Body of pancreas (tissue), 4 donors: ENCODE measurements at regions not wholly inside any gene's neighbourhood (a gene's known extent, or its start where the extent isn't known, plus 50 kb on each side); places are given as distances from the start of the nearest gene placed in this dataset.

Source experiments
- ATAC-seq: fragments of 150-250 bp; one replicate; pipeline ENCODE4 v1.9.1; 2016
- DNase-seq, 4 donors: peaks; one replicate each; pipeline ENCODE4 v3.0.0-alpha.2; 2019
- H3K27ac ChIP-seq, 4 donors: fragments of 200-600 bp; sonication (generic); 1 replicate in 3 of 4; 2 replicates in 1 of 4; pipeline versions ENCODE4 v1.5.1 to v1.6.1; 2016 to 2019; ENCODE audit warnings: mild to moderate bottlenecking in 1 of 4, mixed read lengths in 1 of 4, moderate library complexity in 1 of 4
- H3K27me3 ChIP-seq, 2 donors: fragments of 200-600 bp; sonication (generic); one replicate each; pipeline ENCODE4 v1.6.0; 2016; ENCODE audit warnings: mild to moderate bottlenecking in 1 of 2
- H3K36me3 ChIP-seq, 2 donors: fragments of 200-600 bp; sonication (generic); replicated peaks in 1 of 2; 2 replicates each; pipeline ENCODE4 v1.5.1; 2016; ENCODE audit warnings: low read depth in 2 of 2; ENCODE audit not compliant: insufficient read depth in 1 of 2
- H3K4me1 ChIP-seq: fragments of 200-600 bp; sonication (generic); one replicate; pipeline ENCODE4 v1.6.0; 2016
- H3K4me3 ChIP-seq, 2 donors: fragments of 200-600 bp; sonication (generic); 1 replicate in 1 of 2; 2 replicates in 1 of 2; pipeline ENCODE4 v1.5.1; 2016 to 2019
- H3K9me3 ChIP-seq, 3 donors: fragments of 200-600 bp; sonication (generic); 1 replicate in 2 of 3; 2 replicates in 1 of 3; pipeline ENCODE4 v1.5.1; 2016
- CTCF ChIP-seq, 7 experiments: fragments of 450-650 bp in 4 of 7; fragments of 200-600 bp in 3 of 7; sonication (generic) in 3 of 7; IDR thresholded peaks; one replicate each; pipeline ENCODE4 v1.5.1; 2016 to 2019; ENCODE audit warnings: antibody characterized with exemption in 7 of 7
- POLR2A ChIP-seq, 3 donors: fragments of 450-650 bp; IDR thresholded peaks; one replicate each; pipeline ENCODE4 v1.6.1; 2016; ENCODE audit warnings: antibody characterized with exemption in 3 of 3, mild to moderate bottlenecking in 2 of 3
- WGBS, 2 donors: methylation state at CpG; one replicate each; pipeline ENCODE4 v1.1.5; 2017; 5-methylcytosine and 5-hydroxymethylcytosine counted together
- intact Hi-C: fragments of 100-400 bp; cut with DNase I; formaldehyde crosslinking; loops from one replicate; pipeline ENCODE4 v1.15.1; 2023

GRCh38 chr1:38740487-38740886 lies 119.1 kb downstream of the RRAGC start:
- H3K27me3 ChIP-seq = no peaks in the 10 kb centered on the region
- no peak for ATAC-seq
- DNase-seq = no peak
- H3K4me1 ChIP-seq = no peaks in the 10 kb centered on the region
- H3K27ac ChIP-seq = no peak overlapping the region
- no peaks in the 10 kb centered on the region for H3K9me3 ChIP-seq
- H3K4me3 ChIP-seq = no peak overlapping the region
- TF ChIP-seq CTCF (IDR thresholded peaks at IDR 0.05) (no peak), POLR2A (IDR thresholded peaks at IDR 0.05) (no peak)
- intact Hi-C loops = no loop called here
- WGBS, 2 donors = 42 to 43% methylated on average over 6 of the region's 6 CpGs
- H3K36me3 ChIP-seq = no peaks in the 10 kb centered on the region

DNA sequence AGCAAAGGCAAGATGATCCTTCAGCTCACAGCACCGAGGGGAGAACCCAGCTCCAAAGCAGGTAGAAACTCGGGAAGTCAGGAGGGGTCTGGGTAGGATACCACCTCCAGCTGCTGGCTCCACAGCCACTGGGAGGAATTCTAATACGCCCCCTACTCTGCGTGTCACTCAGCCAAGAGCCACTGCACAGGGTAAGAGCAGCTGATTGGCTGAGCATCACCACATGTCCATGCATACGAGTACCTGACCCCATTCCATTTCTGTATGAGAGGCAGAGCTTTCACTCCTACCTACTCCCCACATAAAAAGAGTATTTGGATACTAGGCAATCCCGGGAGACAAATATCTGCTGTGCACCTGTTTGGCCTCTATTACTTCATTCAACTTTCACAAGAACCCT lies 121.4 kb downstream of the RRAGC start:
- Histone ChIP-seq H3K4me3 (no peak overlapping the region), H3K27me3 (no peaks in the 10 kb centered on the region), H3K4me1 (no peaks in the 10 kb centered on the region), H3K9me3 (no peaks in the 10 kb centered on the region), H3K36me3 (no peaks in the 10 kb centered on the region), H3K27ac (no peak overlapping the region)
- TF ChIP-seq CTCF (IDR thresholded peaks at IDR 0.05) = no peak
- TF ChIP-seq POLR2A (IDR thresholded peaks at IDR 0.05) = no peak
- intact Hi-C loops = no loop called here
- 43 to 56% methylated on average over 5 to 6 of the region's 6 CpGs for WGBS, 2 donors
- DNase-seq = no peak
- ATAC-seq = no peak

DNA sequence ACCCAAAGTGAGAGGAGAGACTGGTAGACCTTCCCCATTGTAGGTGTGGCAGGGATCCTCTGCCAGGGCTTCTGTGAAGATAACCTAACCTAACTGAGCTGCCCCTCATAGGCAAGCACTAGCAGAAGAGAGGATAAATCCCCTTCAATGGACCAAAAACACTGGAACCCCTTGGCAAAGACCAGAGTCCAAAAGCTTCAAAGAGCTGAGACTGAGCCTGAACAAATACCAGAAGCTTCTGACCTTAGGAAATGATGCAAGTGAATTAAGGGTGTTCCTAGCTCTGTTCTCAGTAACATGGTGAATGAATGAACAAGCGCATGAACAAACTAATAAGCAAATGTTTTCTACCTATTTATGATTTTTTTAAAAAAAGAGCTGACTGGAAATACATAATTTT lies 123.2 kb downstream of the RRAGC start:
- no peaks in the 10 kb centered on the region for H3K4me1 ChIP-seq
- no peaks in the 10 kb centered on the region for H3K9me3 ChIP-seq
- intact Hi-C loops = no loop called here
- no peak for TF ChIP-seq CTCF (IDR thresholded peaks at IDR 0.05)
- TF ChIP-seq POLR2A (IDR thresholded peaks at IDR 0.05) = no peak
- no peaks in the 10 kb centered on the region for H3K36me3 ChIP-seq
- H3K27ac ChIP-seq = no peak overlapping the region
- H3K27me3 ChIP-seq = no peaks in the 10 kb centered on the region
- no peak overlapping the region for H3K4me3 ChIP-seq
- DNase-seq (no peak), ATAC-seq (no peak)
- 90 to 91% methylated on average over 1 of the region's 1 CpG for WGBS, 2 donors

DNA sequence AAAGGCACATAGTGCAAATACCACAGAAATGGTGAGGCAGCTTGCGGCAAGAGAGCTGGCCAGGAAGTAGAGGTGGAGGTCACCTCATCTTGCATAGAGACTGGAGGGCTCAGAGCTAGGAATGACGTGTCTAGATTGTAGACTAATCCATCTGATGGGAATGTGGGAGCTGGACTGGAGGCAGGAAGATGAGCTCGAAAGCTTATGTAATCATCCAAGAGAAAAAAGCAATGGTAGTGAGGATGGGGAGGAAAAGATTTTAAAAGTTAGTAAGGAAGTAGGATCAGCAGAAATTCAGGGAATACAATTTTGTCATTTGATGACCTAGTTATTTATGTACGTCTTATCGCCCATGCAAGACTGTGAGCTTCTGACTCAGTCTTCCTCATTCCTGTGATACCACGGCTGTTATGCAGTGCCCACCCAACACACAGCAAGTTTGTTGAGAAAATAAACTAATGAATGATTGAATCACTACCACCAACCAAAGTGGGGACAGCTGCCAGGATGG lies 123.9 kb downstream of the RRAGC start:
- no peaks in the 10 kb centered on the region for H3K4me1 ChIP-seq
- TF ChIP-seq POLR2A (IDR thresholded peaks at IDR 0.05) = no peak
- TF ChIP-seq CTCF (IDR thresholded peaks at IDR 0.05) = no peak
- ATAC-seq = no peak
- H3K9me3 ChIP-seq = no peaks in the 10 kb centered on the region
- intact Hi-C loops = no loop called here
- H3K27me3 ChIP-seq = no peaks in the 10 kb centered on the region
- no peak for DNase-seq
- no peaks in the 10 kb centered on the region for H3K36me3 ChIP-seq
- WGBS, 2 donors = 71 to 74% methylated on average over 6 of the region's 6 CpGs
- no peak overlapping the region for H3K27ac ChIP-seq
- no peak overlapping the region for H3K4me3 ChIP-seq

DNA sequence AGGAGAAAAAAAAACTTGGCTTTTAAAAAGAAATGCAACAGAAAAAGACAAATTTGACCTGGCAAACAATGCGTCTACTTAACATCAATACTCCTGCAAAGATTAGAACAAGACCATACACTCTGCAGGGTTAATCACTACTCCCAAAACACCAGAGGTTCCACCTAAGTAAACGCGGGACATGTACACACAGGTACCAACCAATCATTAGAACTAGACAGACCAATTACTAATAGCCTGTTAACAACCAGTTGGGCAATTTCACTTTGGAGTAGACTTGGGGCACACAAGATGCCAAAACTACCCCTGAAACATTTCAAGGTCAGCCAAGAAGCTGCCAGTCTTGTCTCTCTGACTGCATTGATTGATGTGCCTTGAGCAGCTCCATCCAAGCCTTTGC lies 125.8 kb downstream of the RRAGC start:
- TF ChIP-seq CTCF (IDR thresholded peaks at IDR 0.05) (no peak), POLR2A (IDR thresholded peaks at IDR 0.05) (no peak)
- H3K4me1 ChIP-seq = no peaks in the 10 kb centered on the region

More for the DNA sequence above, 125.8 kb downstream of the RRAGC start:
- 7 to 28% methylated on average over 3 of the region's 3 CpGs for WGBS, 2 donors
- Histone ChIP-seq H3K4me3 (no peak overlapping the region), H3K27me3 (no peaks in the 10 kb centered on the region), H3K27ac (no peak overlapping the region), H3K9me3 (no peaks in the 10 kb centered on the region), H3K36me3 (no peaks in the 10 kb centered on the region)
- intact Hi-C loops = no loop called here
- no peak for DNase-seq
- no peak for ATAC-seq
